Sigmoid colon (tissue), 6 donors: ENCODE measurements at regions not wholly inside any gene's neighbourhood (a gene's known extent, or its start where the extent isn't known, plus 50 kb on each side); places are given as distances from the start of the nearest gene placed in this dataset.

Source experiments
- DNase-seq: peaks from one replicate; pipeline ENCODE4 v3.0.0-alpha.2; 2019
- H3K27ac ChIP-seq, 4 donors: fragments of 200-600 bp; sonication (generic); one replicate each; pipeline ENCODE4 v1.5.1; 2016 to 2019; ENCODE audit warnings: mild to moderate bottlenecking in 1 of 4
- H3K27me3 ChIP-seq, 3 donors: fragments of 200-600 bp; sonication (generic); one replicate each; pipeline ENCODE4 v1.5.1; 2019; ENCODE audit warnings: mild to moderate bottlenecking in 1 of 3
- H3K36me3 ChIP-seq, 4 donors: fragments of 200-600 bp; sonication (generic); one replicate each; pipeline ENCODE4 v1.5.1; 2016 to 2019
- H3K4me1 ChIP-seq, 4 donors: fragments of 200-600 bp; sonication (generic); one replicate each; pipeline ENCODE4 v1.5.1; 2017 to 2019
- H3K4me3 ChIP-seq, 4 donors: fragments of 200-600 bp; sonication (generic); one replicate each; pipeline ENCODE4 v1.5.1; 2017 to 2019; ENCODE audit warnings: mild to moderate bottlenecking in 2 of 4, moderate library complexity in 1 of 4
- H3K9me3 ChIP-seq, 4 donors: fragments of 200-600 bp in 3 of 4; sonication (generic) in 3 of 4; one replicate each; pipeline versions ENCODE4 v1.5.1 to v1.6.1; 2013 to 2019
- CTCF ChIP-seq, 4 experiments: fragments of 450-650 bp in 3 of 4; fragments of 200-600 bp in 1 of 4; IDR thresholded peaks; one replicate each; pipeline ENCODE4 v1.5.1; 2016 to 2019; ENCODE audit warnings: antibody characterized with exemption in 4 of 4, mild to moderate bottlenecking in 3 of 4, moderate library complexity in 2 of 4
- EP300 ChIP-seq, 4 donors: sonication (generic); formaldehyde crosslinking; IDR thresholded peaks; one replicate each; pipeline ENCODE4 v1.6.1; 2017; ENCODE audit warnings: antibody characterized with exemption in 4 of 4
- POLR2A ChIP-seq, 2 donors: fragments of 450-650 bp; IDR thresholded peaks; one replicate each; pipeline ENCODE4 v1.6.1; 2016; ENCODE audit warnings: antibody characterized with exemption in 2 of 2, mild to moderate bottlenecking in 2 of 2, moderate library complexity in 2 of 2
- POLR2AphosphoS5 ChIP-seq, 4 donors: sonication (generic); formaldehyde crosslinking; IDR thresholded peaks; one replicate each; pipeline ENCODE4 v1.6.1; 2017; ENCODE audit warnings: antibody characterized with exemption in 4 of 4
- WGBS, 2 donors: extraction: QIAGEN DNeasy Blood & Tissue Kit; methylation state at CpG; one replicate each; pipeline ENCODE4 v1.1.7; 2013; 5-methylcytosine and 5-hydroxymethylcytosine counted together
- intact Hi-C: fragments of 100-400 bp; cut with DNase I; formaldehyde crosslinking; loops from one replicate; pipeline ENCODE4 v1.15.1; 2023
- donor health status: healthy with polysubstance abuse.
- donor health status: healthy.

DNA sequence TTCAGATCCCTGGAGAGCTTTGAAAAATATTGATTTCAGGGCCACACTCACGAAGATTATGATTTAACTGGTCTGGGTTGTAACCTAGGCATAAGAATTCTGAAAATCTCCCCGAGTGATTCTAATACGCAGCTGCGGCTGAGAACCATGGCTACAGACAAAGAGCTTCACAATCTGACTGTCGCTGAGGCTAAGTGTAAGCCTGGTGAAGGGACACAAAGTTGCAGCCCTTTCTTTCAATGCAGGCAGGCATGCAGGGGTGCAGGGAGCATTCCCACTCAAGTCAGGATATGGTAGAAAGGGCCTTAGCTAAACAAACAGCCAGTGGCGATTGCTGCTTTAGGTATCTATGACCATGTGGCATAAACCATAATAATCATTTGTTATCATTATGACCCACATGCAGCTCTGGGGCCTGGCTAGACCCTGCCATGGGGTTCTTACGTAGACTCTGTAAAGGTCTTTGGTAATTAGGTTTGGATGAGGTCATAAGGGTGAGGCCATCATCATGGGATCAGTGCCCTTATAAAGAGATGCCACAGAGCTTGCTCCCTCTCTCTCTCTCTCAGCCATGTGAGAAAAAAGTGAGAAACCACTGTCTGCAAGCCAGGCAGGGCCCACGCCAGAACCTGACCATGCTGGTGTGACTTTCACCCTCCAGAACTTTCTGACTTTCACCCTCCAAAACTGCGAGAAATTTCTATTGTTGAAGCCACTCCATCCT is 88.4 kb upstream of the LANCL2 start:
- intact Hi-C loops: no loop called here
- DNase-seq: no peak
- Histone ChIP-seq H3K36me3 (no peaks in the 10 kb centered on the region), H3K27ac (no peak overlapping the region), H3K4me1 (no peaks in the 10 kb centered on the region), H3K27me3 (no peaks in the 10 kb centered on the region), H3K4me3 (no peak overlapping the region), H3K9me3 (no peaks in the 10 kb centered on the region)
- no peak for TF ChIP-seq EP300 (IDR thresholded peaks at IDR 0.05)
- TF ChIP-seq POLR2A (IDR thresholded peaks at IDR 0.05): no peak
- no peak for TF ChIP-seq CTCF (IDR thresholded peaks at IDR 0.05)
- no peak for TF ChIP-seq POLR2AphosphoS5 (IDR thresholded peaks at IDR 0.05)
- WGBS, 2 donors: 85 to 88% methylated on average over 9 of the region's 9 CpGs

DNA sequence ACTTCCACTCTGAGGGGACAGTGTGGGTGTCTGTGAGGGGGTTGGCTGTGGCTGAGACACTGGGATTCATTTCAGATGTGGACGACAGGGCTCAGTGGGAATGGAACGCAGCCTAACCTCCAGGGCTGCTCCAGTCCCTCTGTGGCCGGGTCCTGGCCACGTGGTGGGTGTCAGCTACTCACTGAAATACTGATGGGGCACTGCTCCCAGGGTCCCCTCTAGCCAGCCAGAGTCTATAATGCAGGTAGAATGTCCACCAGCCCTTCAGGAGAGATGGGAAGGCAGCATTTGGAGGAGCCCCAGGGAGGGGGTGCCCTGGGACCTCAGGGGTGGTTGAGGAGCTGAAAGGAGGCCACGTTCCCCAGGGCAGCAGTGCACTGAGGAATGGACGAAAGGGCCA is 87.2 kb upstream of the LANCL2 start:
- no peaks in the 10 kb centered on the region for H3K4me1 ChIP-seq
- WGBS, 2 donors: 73 to 75% methylated on average over 6 of the region's 6 CpGs
- no peak overlapping the region for H3K4me3 ChIP-seq
- H3K27me3 ChIP-seq: no peaks in the 10 kb centered on the region
- H3K27ac ChIP-seq: no peak overlapping the region
- DNase-seq: no peak
- TF ChIP-seq POLR2A (IDR thresholded peaks at IDR 0.05) (no peak), POLR2AphosphoS5 (IDR thresholded peaks at IDR 0.05) (no peak), CTCF (IDR thresholded peaks at IDR 0.05) (no peak), EP300 (IDR thresholded peaks at IDR 0.05) (no peak)
- H3K9me3 ChIP-seq: no peaks in the 10 kb centered on the region
- H3K36me3 ChIP-seq: no peaks in the 10 kb centered on the region
- intact Hi-C loops: no loop called here

DNA sequence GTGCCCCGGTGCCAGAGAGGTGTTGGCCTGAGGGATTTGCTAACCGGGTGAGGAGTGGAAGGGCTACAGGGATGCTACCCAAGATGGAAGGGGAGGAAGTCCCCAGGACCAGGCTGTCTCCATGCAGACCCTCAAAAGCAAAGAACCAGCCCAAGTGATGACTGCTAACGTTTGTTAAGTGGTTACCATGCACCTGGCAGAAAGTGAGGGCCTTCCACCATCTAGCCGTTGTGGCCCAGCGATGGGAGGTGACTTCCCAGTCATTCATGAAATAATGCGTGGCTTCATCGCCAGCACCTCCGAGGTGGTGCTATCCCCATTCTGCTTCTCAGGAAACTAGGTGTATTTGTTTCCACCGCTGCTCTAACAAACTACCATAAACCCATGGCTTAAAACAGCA is 86.8 kb upstream of the LANCL2 start:
- TF ChIP-seq CTCF (IDR thresholded peaks at IDR 0.05): no peak
- TF ChIP-seq EP300 (IDR thresholded peaks at IDR 0.05): no peak
- no peak for TF ChIP-seq POLR2A (IDR thresholded peaks at IDR 0.05)
- no peak for TF ChIP-seq POLR2AphosphoS5 (IDR thresholded peaks at IDR 0.05)
- H3K27me3 ChIP-seq: no peaks in the 10 kb centered on the region
- no peaks in the 10 kb centered on the region for H3K36me3 ChIP-seq
- no peak overlapping the region for H3K4me3 ChIP-seq
- no peaks in the 10 kb centered on the region for H3K4me1 ChIP-seq
- H3K27ac ChIP-seq: no peak overlapping the region
- intact Hi-C loops: no loop called here
- no peaks in the 10 kb centered on the region for H3K9me3 ChIP-seq
- WGBS, 2 donors: 82 to 83% methylated on average over 9 of the region's 9 CpGs
- DNase-seq: no peak

GRCh38 chr7:55279080-55279845 is 85.9 kb upstream of the LANCL2 start:
- WGBS, 2 donors: 84 to 85% methylated on average over 14 of the region's 14 CpGs
- Histone ChIP-seq H3K36me3 (no peaks in the 10 kb centered on the region), H3K9me3 (no peaks in the 10 kb centered on the region), H3K4me3 (no peak overlapping the region), H3K27me3 (no peaks in the 10 kb centered on the region), H3K27ac (no peak overlapping the region), H3K4me1 (no peaks in the 10 kb centered on the region)
- DNase-seq: no peak
- TF ChIP-seq EP300 (IDR thresholded peaks at IDR 0.05) (no peak), POLR2AphosphoS5 (IDR thresholded peaks at IDR 0.05) (no peak), CTCF (IDR thresholded peaks at IDR 0.05) (no peak), POLR2A (IDR thresholded peaks at IDR 0.05) (no peak)
- intact Hi-C loops: no loop called here
